Thyroid gland (tissue), 4 donors: ENCODE measurements at regions not wholly inside any gene's neighbourhood (a gene's known extent, or its start where the extent isn't known, plus 50 kb on each side); places are given as distances from the start of the nearest gene placed in this dataset.

Source experiments
- DNase-seq, 2 donors: peaks; one replicate each; pipeline ENCODE4 v3.0.0-alpha.2; 2019
- H3K27ac ChIP-seq, 3 donors: fragments of 200-600 bp; sonication (generic); 1 replicate in 2 of 3; 2 replicates in 1 of 3; pipeline ENCODE4 v1.5.1; 2016 to 2019; ENCODE audit warnings: mild to moderate bottlenecking in 1 of 3, moderate library complexity in 1 of 3
- H3K27me3 ChIP-seq: fragments of 200-600 bp; sonication (generic); one replicate; pipeline ENCODE4 v1.5.1; 2019
- H3K36me3 ChIP-seq, 2 donors: fragments of 200-600 bp; sonication (generic); one replicate each; pipeline ENCODE4 v1.5.1; 2016 to 2019
- H3K4me1 ChIP-seq, 2 donors: fragments of 200-600 bp; sonication (generic); one replicate each; pipeline ENCODE4 v1.5.1; 2017 to 2019
- H3K4me3 ChIP-seq, 3 donors: fragments of 200-600 bp; sonication (generic); replicated peaks in 1 of 3; 1 replicate in 2 of 3; 2 replicates in 1 of 3; pipeline ENCODE4 v1.5.1; 2016; ENCODE audit warnings: mild to moderate bottlenecking in 1 of 3
- H3K9me3 ChIP-seq: fragments of 200-600 bp; sonication (generic); one replicate; pipeline ENCODE4 v1.5.1; 2017
- CTCF ChIP-seq, 6 experiments: fragments of 200-600 bp in 3 of 6; fragments of 450-650 bp in 3 of 6; sonication (generic) in 3 of 6; IDR thresholded peaks; one replicate each; pipeline ENCODE4 v1.5.1; 2016 to 2019; ENCODE audit warnings: antibody characterized with exemption in 6 of 6, mild to moderate bottlenecking in 2 of 6, inconsistent platforms in 1 of 6, moderate library complexity in 1 of 6
- POLR2A ChIP-seq, 2 donors: fragments of 450-650 bp; IDR thresholded peaks; one replicate each; pipeline ENCODE4 v1.6.1; 2017; ENCODE audit warnings: antibody characterized with exemption in 2 of 2, mild to moderate bottlenecking in 2 of 2, moderate library complexity in 1 of 2
- WGBS, 2 donors: methylation state at CpG; one replicate each; pipeline ENCODE4 v1.1.5; 2017; 5-methylcytosine and 5-hydroxymethylcytosine counted together
- intact Hi-C: fragments of 100-400 bp; cut with DNase I; formaldehyde crosslinking; loops from one replicate; pipeline ENCODE4 v1.15.1; 2023

- WGBS, 2 donors = 73 to 77% methylated on average over 3 of the region's 3 CpGs
- Histone ChIP-seq H3K27ac (no peak overlapping the region), H3K27me3 (no peaks in the 10 kb centered on the region), H3K9me3 (no peaks in the 10 kb centered on the region), H3K4me3 (no peak overlapping the region), H3K4me1 (no peaks in the 10 kb centered on the region), H3K36me3 (no peaks in the 10 kb centered on the region)
- no peak for DNase-seq
- intact Hi-C loops = no loop called here
- TF ChIP-seq CTCF (IDR thresholded peaks at IDR 0.05) (no peak), POLR2A (IDR thresholded peaks at IDR 0.05) (no peak)
Observed at GRCh38 chr4:173675446-173675845, 145.4 kb upstream of the HAND2 start.

- no peak for TF ChIP-seq CTCF (IDR thresholded peaks at IDR 0.05)
- no peak for TF ChIP-seq POLR2A (IDR thresholded peaks at IDR 0.05)
- Histone ChIP-seq H3K27ac (no peak overlapping the region), H3K27me3 (no peaks in the 10 kb centered on the region), H3K36me3 (no peaks in the 10 kb centered on the region), H3K9me3 (no peaks in the 10 kb centered on the region), H3K4me3 (no peak overlapping the region), H3K4me1 (no peaks in the 10 kb centered on the region)
- intact Hi-C loops = no loop called here
- WGBS, 2 donors = 59 to 70% methylated on average over 4 of the region's 4 CpGs
- no peak for DNase-seq
Observed at GRCh38 chr4:173669460-173670179, 139.6 kb upstream of the HAND2 start.

DNA sequence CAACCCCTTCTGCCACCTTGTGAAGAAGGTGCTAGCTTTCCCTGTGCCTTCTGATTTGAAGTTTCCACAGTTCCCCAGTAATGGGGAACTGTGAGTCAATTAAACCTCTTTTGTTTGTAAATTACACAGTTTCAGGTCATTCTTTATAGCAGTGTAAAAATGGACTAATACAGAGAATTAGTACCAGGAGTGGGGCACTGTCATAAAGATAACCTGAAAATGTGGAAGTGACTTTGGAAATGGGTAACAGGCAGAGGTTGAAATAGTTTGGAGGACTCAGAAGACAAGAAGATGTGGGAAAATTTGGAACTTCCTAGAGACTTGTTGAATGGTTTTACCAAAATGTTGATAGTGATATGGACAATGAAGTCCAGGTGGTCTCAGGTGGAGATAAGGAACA is 131.0 kb upstream of the HAND2 start:
- intact Hi-C loops = no loop called here
- H3K36me3 ChIP-seq = no peaks in the 10 kb centered on the region
- H3K27me3 ChIP-seq = no peaks in the 10 kb centered on the region
- no peaks in the 10 kb centered on the region for H3K9me3 ChIP-seq
- no peak overlapping the region for H3K27ac ChIP-seq
- TF ChIP-seq POLR2A (IDR thresholded peaks at IDR 0.05) = no peak
- H3K4me3 ChIP-seq = no peak overlapping the region
- no peak for DNase-seq
- no peaks in the 10 kb centered on the region for H3K4me1 ChIP-seq

- intact Hi-C loops = no loop called here
- H3K4me3 ChIP-seq = no peak overlapping the region
- no peak for DNase-seq
- H3K27me3 ChIP-seq = no peaks in the 10 kb centered on the region
- no peaks in the 10 kb centered on the region for H3K36me3 ChIP-seq
- no peak overlapping the region for H3K27ac ChIP-seq
- H3K9me3 ChIP-seq = no peaks in the 10 kb centered on the region
- no peaks in the 10 kb centered on the region for H3K4me1 ChIP-seq
- 79 to 83% methylated on average over 4 of the region's 4 CpGs for WGBS, 2 donors
- TF ChIP-seq CTCF (IDR thresholded peaks at IDR 0.05) (no peak), POLR2A (IDR thresholded peaks at IDR 0.05) (no peak)
Observed at GRCh38 chr4:173656898-173657297, 126.9 kb upstream of the HAND2 start.

DNA sequence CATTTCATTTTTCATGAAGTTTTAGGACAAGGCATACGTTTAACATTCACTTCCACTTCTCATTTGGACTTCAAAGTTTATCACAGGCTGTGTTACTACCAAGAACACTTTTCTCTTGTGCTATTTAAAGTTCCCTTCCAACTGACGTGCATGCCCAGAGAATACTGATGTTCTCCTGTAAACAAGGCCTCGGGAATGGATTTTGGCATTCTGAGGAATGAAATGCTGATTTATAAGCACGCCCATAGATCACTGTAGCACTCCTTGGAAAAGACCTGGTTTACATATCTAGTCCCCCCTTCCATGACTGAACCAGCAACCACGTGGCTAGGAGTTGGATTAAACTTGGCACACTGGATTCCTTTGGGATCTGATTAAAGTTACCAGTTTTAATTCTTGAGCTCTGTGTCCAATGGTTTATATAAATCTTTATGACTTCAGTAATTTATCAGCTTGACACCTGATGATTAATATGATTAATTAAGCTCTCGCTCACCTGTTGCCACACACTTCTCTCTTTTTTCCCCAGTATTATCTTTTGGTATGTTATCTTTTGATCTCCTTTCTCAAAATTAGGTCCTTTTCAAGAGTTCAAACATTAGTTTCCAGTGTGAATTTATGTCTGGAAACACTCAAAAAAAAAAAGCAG is 122.4 kb upstream of the HAND2 start:
- Histone ChIP-seq H3K4me3 (no peak overlapping the region), H3K27me3 (no peaks in the 10 kb centered on the region), H3K4me1 (no peaks in the 10 kb centered on the region), H3K9me3 (no peaks in the 10 kb centered on the region), H3K36me3 (no peaks in the 10 kb centered on the region), H3K27ac (no peak overlapping the region)
- intact Hi-C loops = no loop called here
- WGBS, 2 donors = 53 to 58% methylated on average over 6 of the region's 6 CpGs
- TF ChIP-seq POLR2A (IDR thresholded peaks at IDR 0.05) (no peak), CTCF (IDR thresholded peaks at IDR 0.05) (no peak)
- no peak for DNase-seq
